HEK293 (cell line): ENCODE measurements at regions not wholly inside any gene's neighbourhood (a gene's known extent, or its start where the extent isn't known, plus 50 kb on each side); places are given as distances from the start of the nearest gene placed in this dataset.

Experiments
- CTCF ChIA-PET: fragments of 350-600 bp; formaldehyde crosslinking; extraction: SDS; loops from one replicate; lab custom pipeline; 2021; ENCODE audit warnings: antibody characterized with exemption; lab: Yijun Ruan, JAX
- POLR2A ChIA-PET: fragments of 300-600 bp; formaldehyde crosslinking; extraction: SDS; loops from one replicate; lab custom pipeline; 2020; ENCODE audit warnings: antibody characterized with exemption, inconsistent platforms; lab: Yijun Ruan, JAX
- H3K27ac ChIP-seq: fragments of 200-500 bp; sonication (Bioruptor generic); 2 replicates; pipeline ENCODE4 v1.5.1; 2014; ENCODE audit warnings: low read depth, low read length, control low read depth, inconsistent platforms; ENCODE audit errors: extremely low read depth
- H3K36me3 ChIP-seq, 2 experiments: fragments of 200-500 bp in 1 of 2; sonication (Bioruptor generic) in 1 of 2; 1 replicate in 1 of 2; 2 replicates in 1 of 2; pipeline ENCODE4 v1.5.1; 2014 to 2017; ENCODE audit warnings: inconsistent platforms in 2 of 2, low read length in 2 of 2; ENCODE audit not compliant: control insufficient read depth in 2 of 2, insufficient read depth in 1 of 2
- H3K4me1 ChIP-seq: fragments of 200-500 bp; sonication (Bioruptor generic); 2 replicates; pipeline ENCODE4 v1.5.1; 2014; ENCODE audit warnings: mild to moderate bottlenecking, low read length, inconsistent platforms; ENCODE audit not compliant: control insufficient read depth, insufficient read depth
- H3K4me3 ChIP-seq: 2 replicates; pipeline ENCODE4 v1.5.1; 2011; ENCODE audit warnings: low read depth, mild to moderate bottlenecking, control low read depth, low read length, moderate library complexity
- H3K9me3 ChIP-seq: fragments of 200-500 bp; sonication (Bioruptor generic); 2 replicates; pipeline ENCODE4 v1.5.1; 2014; ENCODE audit warnings: low read depth, low read length, inconsistent platforms; ENCODE audit not compliant: control insufficient read depth, insufficient read depth
- KLF17 ChIP-seq: fragments of 450-650 bp; formaldehyde crosslinking; IDR thresholded peaks from 2 replicates; pipeline ENCODE4 v1.5.1; 2016; ENCODE audit warnings: missing biosample characterization, missing genetic modification characterization
- MYNN ChIP-seq: fragments of 450-650 bp; formaldehyde crosslinking; IDR thresholded peaks from 2 replicates; pipeline ENCODE4 v1.5.1; 2016; ENCODE audit warnings: missing biosample characterization, missing genetic modification characterization, borderline replicate concordance
- ZBTB48 ChIP-seq: fragments of 450-650 bp; formaldehyde crosslinking; IDR thresholded peaks from 2 replicates; pipeline ENCODE4 v1.5.1; 2016; ENCODE audit warnings: missing biosample characterization, missing genetic modification characterization
- ZFP3 ChIP-seq: fragments of 450-650 bp; formaldehyde crosslinking; IDR thresholded peaks from 2 replicates; pipeline ENCODE4 v1.5.1; 2016; ENCODE audit warnings: low read depth, missing biosample characterization, missing genetic modification characterization
- ZFP41 ChIP-seq: fragments of 450-650 bp; formaldehyde crosslinking; IDR thresholded peaks from 2 replicates; pipeline ENCODE4 v1.5.1; 2016; ENCODE audit warnings: missing biosample characterization, missing genetic modification characterization, borderline replicate concordance
- ZNF114 ChIP-seq: fragments of 450-650 bp; formaldehyde crosslinking; IDR thresholded peaks from 2 replicates; pipeline ENCODE4 v1.5.0; 2017; ENCODE audit warnings: missing biosample characterization, missing genetic modification characterization
- ZNF133 ChIP-seq: fragments of 450-650 bp; formaldehyde crosslinking; IDR thresholded peaks from 2 replicates; pipeline ENCODE4 v1.5.1; 2016; ENCODE audit warnings: missing biosample characterization, missing genetic modification characterization
- ZNF140 ChIP-seq: fragments of 450-650 bp; formaldehyde crosslinking; IDR thresholded peaks from 2 replicates; pipeline ENCODE4 v1.5.1; 2016; ENCODE audit warnings: missing biosample characterization, missing genetic modification characterization
- ZNF302 ChIP-seq: fragments of 450-650 bp; formaldehyde crosslinking; IDR thresholded peaks from 2 replicates; pipeline ENCODE4 v1.5.1; 2016; ENCODE audit warnings: missing biosample characterization, missing genetic modification characterization, low read depth
- ZNF335 ChIP-seq: fragments of 450-650 bp; formaldehyde crosslinking; conservative IDR thresholded peaks from 2 replicates; pipeline ENCODE4 v1.5.1; 2016; ENCODE audit warnings: missing biosample characterization, missing genetic modification characterization
- ZNF341 ChIP-seq: fragments of 450-650 bp; formaldehyde crosslinking; IDR thresholded peaks from 2 replicates; pipeline ENCODE4; 2016; ENCODE audit warnings: low read depth, missing biosample characterization, missing genetic modification characterization
- ZNF350 ChIP-seq: fragments of 450-650 bp; formaldehyde crosslinking; IDR thresholded peaks from 2 replicates; pipeline ENCODE4 v1.5.0; 2017; ENCODE audit warnings: missing biosample characterization, mild to moderate bottlenecking, missing genetic modification characterization
- ZNF48 ChIP-seq: fragments of 450-650 bp; formaldehyde crosslinking; IDR thresholded peaks from 2 replicates; pipeline ENCODE4 v1.5.1; 2016; ENCODE audit warnings: missing biosample characterization, missing genetic modification characterization
- ZNF510 ChIP-seq: fragments of 450-650 bp; formaldehyde crosslinking; IDR thresholded peaks from 2 replicates; pipeline ENCODE4 v1.5.1; 2018; ENCODE audit warnings: mild to moderate bottlenecking, missing genetic modification characterization, missing biosample characterization; ENCODE audit not compliant: insufficient replicate concordance
- ZNF521 ChIP-seq: fragments of 450-650 bp; formaldehyde crosslinking; IDR thresholded peaks from 2 replicates; pipeline ENCODE4 v1.5.1; 2017; ENCODE audit warnings: missing biosample characterization, mild to moderate bottlenecking, missing genetic modification characterization
- ZNF544 ChIP-seq: fragments of 450-650 bp; formaldehyde crosslinking; IDR thresholded peaks from 2 replicates; pipeline ENCODE4 v1.5.0; 2017; ENCODE audit warnings: missing biosample characterization, missing genetic modification characterization
- ZNF558 ChIP-seq: fragments of 450-650 bp; formaldehyde crosslinking; IDR thresholded peaks from 2 replicates; pipeline ENCODE4 v1.5.1; 2016; ENCODE audit warnings: missing biosample characterization, missing genetic modification characterization
- ZNF560 ChIP-seq: fragments of 450-650 bp; formaldehyde crosslinking; IDR thresholded peaks from 2 replicates; pipeline ENCODE4 v1.5.1; 2017; ENCODE audit warnings: missing biosample characterization, missing genetic modification characterization, borderline replicate concordance
- ZNF585B ChIP-seq: fragments of 450-650 bp; formaldehyde crosslinking; IDR thresholded peaks from 2 replicates; pipeline ENCODE4 v1.5.1; 2016; ENCODE audit warnings: missing biosample characterization, missing genetic modification characterization
- ZNF596 ChIP-seq: fragments of 450-650 bp; IDR thresholded peaks from 2 replicates; pipeline ENCODE4 v1.5.0; 2018; ENCODE audit warnings: missing biosample characterization, mild to moderate bottlenecking, missing genetic modification characterization, moderate library complexity
- ZNF830 ChIP-seq: fragments of 450-650 bp; IDR thresholded peaks from 2 replicates; pipeline ENCODE4 v1.5.0; 2018; ENCODE audit warnings: missing biosample characterization, missing genetic modification characterization, low read depth, mild to moderate bottlenecking, moderate library complexity
- ZSCAN16 ChIP-seq: fragments of 450-650 bp; formaldehyde crosslinking; IDR thresholded peaks from 2 replicates; pipeline ENCODE4 v1.5.1; 2016; ENCODE audit warnings: missing biosample characterization, missing genetic modification characterization
- TF ChIP-seq, protein P1 (sequence below): fragments of 450-650 bp; formaldehyde crosslinking; IDR thresholded peaks from 2 replicates; pipeline ENCODE4 v1.5.1; 2016; ENCODE audit warnings: missing biosample characterization, missing genetic modification characterization, borderline replicate concordance
- TF ChIP-seq, protein P2 (sequence below): fragments of 450-650 bp; formaldehyde crosslinking; IDR thresholded peaks from 2 replicates; pipeline ENCODE4 v1.5.1; 2016; ENCODE audit warnings: missing biosample characterization, missing genetic modification characterization
- TF ChIP-seq, protein P3 (sequence below): fragments of 450-650 bp; formaldehyde crosslinking; conservative IDR thresholded peaks from 2 replicates; pipeline ENCODE4 v1.5.1; 2016; ENCODE audit warnings: low read depth, missing biosample characterization, missing genetic modification characterization

DNA sequence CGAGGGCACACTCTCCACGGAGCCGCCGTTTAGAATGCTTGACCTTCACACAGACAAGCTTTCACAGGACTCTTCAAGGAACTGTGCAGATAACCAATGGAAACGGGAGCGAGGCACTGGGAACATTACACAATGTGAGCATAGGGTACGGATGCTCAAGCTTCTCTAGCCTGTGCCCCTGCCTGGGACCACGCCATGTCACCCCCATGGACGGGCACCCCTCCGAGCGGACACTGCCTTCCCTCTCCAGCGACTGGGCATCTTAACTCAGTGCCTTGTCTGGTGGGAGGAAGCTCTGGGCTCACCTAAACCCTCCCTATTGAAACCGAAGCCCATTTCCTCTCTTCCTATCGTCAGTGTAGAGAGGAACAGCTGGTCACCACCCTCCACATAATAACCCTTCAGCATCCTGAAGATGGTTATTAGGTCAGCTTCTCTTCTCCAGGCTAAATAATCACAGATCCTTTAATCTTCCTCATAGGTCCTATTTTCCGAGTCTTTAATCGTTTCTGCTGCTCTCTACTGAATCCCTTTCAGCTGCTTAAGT lies 626.7 kb downstream of the GALR1 start (continued):
- TF ChIP-seq, protein P1, sequence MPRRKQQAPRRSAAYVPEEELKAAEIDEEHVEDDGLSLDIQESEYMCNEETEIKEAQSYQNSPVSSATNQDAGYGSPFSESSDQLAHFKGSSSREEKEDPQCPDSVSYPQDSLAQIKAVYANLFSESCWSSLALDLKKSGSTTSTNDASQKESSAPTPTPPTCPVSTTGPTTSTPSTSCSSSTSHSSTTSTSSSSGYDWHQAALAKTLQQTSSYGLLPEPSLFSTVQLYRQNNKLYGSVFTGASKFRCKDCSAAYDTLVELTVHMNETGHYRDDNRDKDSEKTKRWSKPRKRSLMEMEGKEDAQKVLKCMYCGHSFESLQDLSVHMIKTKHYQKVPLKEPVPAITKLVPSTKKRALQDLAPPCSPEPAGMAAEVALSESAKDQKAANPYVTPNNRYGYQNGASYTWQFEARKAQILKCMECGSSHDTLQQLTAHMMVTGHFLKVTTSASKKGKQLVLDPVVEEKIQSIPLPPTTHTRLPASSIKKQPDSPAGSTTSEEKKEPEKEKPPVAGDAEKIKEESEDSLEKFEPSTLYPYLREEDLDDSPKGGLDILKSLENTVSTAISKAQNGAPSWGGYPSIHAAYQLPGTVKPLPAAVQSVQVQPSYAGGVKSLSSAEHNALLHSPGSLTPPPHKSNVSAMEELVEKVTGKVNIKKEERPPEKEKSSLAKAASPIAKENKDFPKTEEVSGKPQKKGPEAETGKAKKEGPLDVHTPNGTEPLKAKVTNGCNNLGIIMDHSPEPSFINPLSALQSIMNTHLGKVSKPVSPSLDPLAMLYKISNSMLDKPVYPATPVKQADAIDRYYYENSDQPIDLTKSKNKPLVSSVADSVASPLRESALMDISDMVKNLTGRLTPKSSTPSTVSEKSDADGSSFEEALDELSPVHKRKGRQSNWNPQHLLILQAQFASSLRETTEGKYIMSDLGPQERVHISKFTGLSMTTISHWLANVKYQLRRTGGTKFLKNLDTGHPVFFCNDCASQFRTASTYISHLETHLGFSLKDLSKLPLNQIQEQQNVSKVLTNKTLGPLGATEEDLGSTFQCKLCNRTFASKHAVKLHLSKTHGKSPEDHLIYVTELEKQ (tag by site-specific recombination), result no peak

GRCh38 chr18:77879829-77880228 lies 630.2 kb downstream of the GALR1 start:
- H3K4me3 ChIP-seq, result no peak overlapping the region
- CTCF ChIA-PET, result no interaction called here
- H3K36me3 ChIP-seq, result no peaks in the 10 kb centered on the region
- no peaks in the 10 kb centered on the region for H3K9me3 ChIP-seq
- H3K27ac ChIP-seq, result no peak overlapping the region
- POLR2A ChIA-PET, result no interaction called here
- no peaks in the 10 kb centered on the region for H3K4me1 ChIP-seq
- TF ChIP-seq ZNF596 (tag by site-specific recombination), result no peak
- no peak for TF ChIP-seq ZNF544
- no peak for TF ChIP-seq ZFP3 (tag by site-specific recombination)
- TF ChIP-seq ZNF140 (tag by site-specific recombination), result no peak
- TF ChIP-seq ZNF558 (tag by site-specific recombination), result no peak
- TF ChIP-seq KLF17 (tag by site-specific recombination), result no peak
- TF ChIP-seq ZBTB48, result no peak
- no peak for TF ChIP-seq MYNN (tag by site-specific recombination)
- TF ChIP-seq ZNF341 (tag by site-specific recombination), result no peak
- no peak for TF ChIP-seq ZNF335 (tag by site-specific recombination)
- no peak for TF ChIP-seq ZNF585B (tag by site-specific recombination)
- TF ChIP-seq ZNF830, result no peak
- TF ChIP-seq, protein P2, sequence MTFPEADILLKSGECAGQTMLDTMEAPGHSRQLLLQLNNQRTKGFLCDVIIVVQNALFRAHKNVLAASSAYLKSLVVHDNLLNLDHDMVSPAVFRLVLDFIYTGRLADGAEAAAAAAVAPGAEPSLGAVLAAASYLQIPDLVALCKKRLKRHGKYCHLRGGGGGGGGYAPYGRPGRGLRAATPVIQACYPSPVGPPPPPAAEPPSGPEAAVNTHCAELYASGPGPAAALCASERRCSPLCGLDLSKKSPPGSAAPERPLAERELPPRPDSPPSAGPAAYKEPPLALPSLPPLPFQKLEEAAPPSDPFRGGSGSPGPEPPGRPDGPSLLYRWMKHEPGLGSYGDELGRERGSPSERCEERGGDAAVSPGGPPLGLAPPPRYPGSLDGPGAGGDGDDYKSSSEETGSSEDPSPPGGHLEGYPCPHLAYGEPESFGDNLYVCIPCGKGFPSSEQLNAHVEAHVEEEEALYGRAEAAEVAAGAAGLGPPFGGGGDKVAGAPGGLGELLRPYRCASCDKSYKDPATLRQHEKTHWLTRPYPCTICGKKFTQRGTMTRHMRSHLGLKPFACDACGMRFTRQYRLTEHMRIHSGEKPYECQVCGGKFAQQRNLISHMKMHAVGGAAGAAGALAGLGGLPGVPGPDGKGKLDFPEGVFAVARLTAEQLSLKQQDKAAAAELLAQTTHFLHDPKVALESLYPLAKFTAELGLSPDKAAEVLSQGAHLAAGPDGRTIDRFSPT (tag by site-specific recombination), result no peak
- TF ChIP-seq ZSCAN16 (tag by site-specific recombination), result no peak

GRCh38 chr18:77884454-77884853 lies 634.8 kb downstream of the GALR1 start:
- Histone ChIP-seq H3K9me3 (no peaks in the 10 kb centered on the region), H3K36me3 (no peaks in the 10 kb centered on the region), H3K27ac (no peak overlapping the region), H3K4me3 (no peak overlapping the region), H3K4me1 (no peaks in the 10 kb centered on the region)
- CTCF ChIA-PET, result interaction anchor here (1.0 kb wide), 1 partner anchor 1081 kb away, joined by 3 read pairs; no protein-coding TSS in a partner anchor
- POLR2A ChIA-PET, result interaction anchor here (0.6 kb wide), 1 partner anchor 604 kb away, joined by 3 read pairs; no protein-coding TSS in a partner anchor
- TF ChIP-seq ZFP41 (tag by site-specific recombination), result no peak
- no peak for TF ChIP-seq ZNF302 (tag by site-specific recombination)
- no peak for TF ChIP-seq ZNF350 (tag by site-specific recombination)
- TF ChIP-seq ZNF48 (tag by site-specific recombination), result no peak
- TF ChIP-seq ZNF133 (tag by site-specific recombination), result no peak
- no peak for TF ChIP-seq ZBTB48
- TF ChIP-seq ZNF114, result no peak
- TF ChIP-seq ZNF510 (tag by site-specific recombination), result no peak
- no peak for TF ChIP-seq ZNF560
- no peak for TF ChIP-seq ZNF521 (tag by site-specific recombination)
- TF ChIP-seq, protein P3, sequence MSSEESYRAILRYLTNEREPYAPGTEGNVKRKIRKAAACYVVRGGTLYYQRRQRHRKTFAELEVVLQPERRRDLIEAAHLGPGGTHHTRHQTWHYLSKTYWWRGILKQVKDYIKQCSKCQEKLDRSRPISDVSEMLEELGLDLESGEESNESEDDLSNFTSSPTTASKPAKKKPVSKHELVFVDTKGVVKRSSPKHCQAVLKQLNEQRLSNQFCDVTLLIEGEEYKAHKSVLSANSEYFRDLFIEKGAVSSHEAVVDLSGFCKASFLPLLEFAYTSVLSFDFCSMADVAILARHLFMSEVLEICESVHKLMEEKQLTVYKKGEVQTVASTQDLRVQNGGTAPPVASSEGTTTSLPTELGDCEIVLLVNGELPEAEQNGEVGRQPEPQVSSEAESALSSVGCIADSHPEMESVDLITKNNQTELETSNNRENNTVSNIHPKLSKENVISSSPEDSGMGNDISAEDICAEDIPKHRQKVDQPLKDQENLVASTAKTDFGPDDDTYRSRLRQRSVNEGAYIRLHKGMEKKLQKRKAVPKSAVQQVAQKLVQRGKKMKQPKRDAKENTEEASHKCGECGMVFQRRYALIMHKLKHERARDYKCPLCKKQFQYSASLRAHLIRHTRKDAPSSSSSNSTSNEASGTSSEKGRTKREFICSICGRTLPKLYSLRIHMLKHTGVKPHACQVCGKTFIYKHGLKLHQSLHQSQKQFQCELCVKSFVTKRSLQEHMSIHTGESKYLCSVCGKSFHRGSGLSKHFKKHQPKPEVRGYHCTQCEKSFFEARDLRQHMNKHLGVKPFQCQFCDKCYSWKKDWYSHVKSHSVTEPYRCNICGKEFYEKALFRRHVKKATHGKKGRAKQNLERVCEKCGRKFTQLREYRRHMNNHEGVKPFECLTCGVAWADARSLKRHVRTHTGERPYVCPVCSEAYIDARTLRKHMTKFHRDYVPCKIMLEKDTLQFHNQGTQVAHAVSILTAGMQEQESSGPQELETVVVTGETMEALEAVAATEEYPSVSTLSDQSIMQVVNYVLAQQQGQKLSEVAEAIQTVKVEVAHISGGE (tag by site-specific recombination), result no peak
